Testis (tissue), 2 donors: ENCODE measurements at regions not wholly inside any gene's neighbourhood (a gene's known extent, or its start where the extent isn't known, plus 50 kb on each side); places are given as distances from the start of the nearest gene placed in this dataset.

Source experiments
- DNase-seq: peaks from one replicate; pipeline ENCODE4 v3.0.0-alpha.2; 2019
- H3K27ac ChIP-seq, 2 donors: fragments of 200-600 bp; sonication (generic); one replicate each; pipeline ENCODE4 v1.5.1; 2019
- H3K27me3 ChIP-seq: fragments of 200-600 bp; sonication (generic); one replicate; pipeline ENCODE4 v1.5.1; 2019
- H3K36me3 ChIP-seq: fragments of 200-600 bp; sonication (generic); one replicate; pipeline ENCODE4 v1.5.1; 2017; ENCODE audit warnings: low read depth; ENCODE audit errors: missing control alignments
- H3K4me1 ChIP-seq: fragments of 200-600 bp; sonication (generic); one replicate; pipeline ENCODE4 v1.5.1; 2019
- H3K4me3 ChIP-seq, 2 donors: fragments of 200-600 bp; sonication (generic); one replicate each; pipeline ENCODE4 v1.5.1; 2017 to 2019
- H3K9me3 ChIP-seq: fragments of 200-600 bp; sonication (generic); one replicate; pipeline ENCODE4 v1.5.1; 2017
- POLR2A ChIP-seq: fragments of 450-650 bp; IDR thresholded peaks from one replicate; pipeline ENCODE4 v1.6.1; 2017; ENCODE audit warnings: antibody characterized with exemption, mild to moderate bottlenecking, moderate library complexity
- WGBS, 2 donors: methylation state at CpG; one replicate each; pipeline ENCODE4 v1.1.5; 2018; 5-methylcytosine and 5-hydroxymethylcytosine counted together
- intact Hi-C: fragments of 100-400 bp; cut with DNase I; formaldehyde crosslinking; loops from one replicate; pipeline ENCODE4 v1.15.1; 2023; ENCODE audit warnings: low total_unique reads
- TF ChIP-seq, protein P1 (sequence below), 3 experiments: fragments of 450-650 bp in 2 of 3; fragments of 200-600 bp in 1 of 3; sonication (generic) in 1 of 3; IDR thresholded peaks; one replicate each; pipeline ENCODE4 v1.5.1; 2016 to 2019; ENCODE audit warnings: antibody characterized with exemption in 3 of 3, mild to moderate bottlenecking in 2 of 3, moderate library complexity in 1 of 3

- 63 to 75% methylated on average over 4 of the region's 4 CpGs for WGBS, 2 donors
- Histone ChIP-seq H3K36me3 (no peaks in the 10 kb centered on the region), H3K27me3 (no peaks in the 10 kb centered on the region), H3K4me1 (peaks cover 6% of the 10 kb centered on the region), H3K4me3 (no peak overlapping the region), H3K27ac (no peak overlapping the region), H3K9me3 (no peaks in the 10 kb centered on the region)
- intact Hi-C loops: no loop called here
- no peak for DNase-seq
- no peak for TF ChIP-seq POLR2A
These were observed 285.7 kb downstream of the TBC1D4 start for GRCh38 chr13:75196147-75196837.

DNA sequence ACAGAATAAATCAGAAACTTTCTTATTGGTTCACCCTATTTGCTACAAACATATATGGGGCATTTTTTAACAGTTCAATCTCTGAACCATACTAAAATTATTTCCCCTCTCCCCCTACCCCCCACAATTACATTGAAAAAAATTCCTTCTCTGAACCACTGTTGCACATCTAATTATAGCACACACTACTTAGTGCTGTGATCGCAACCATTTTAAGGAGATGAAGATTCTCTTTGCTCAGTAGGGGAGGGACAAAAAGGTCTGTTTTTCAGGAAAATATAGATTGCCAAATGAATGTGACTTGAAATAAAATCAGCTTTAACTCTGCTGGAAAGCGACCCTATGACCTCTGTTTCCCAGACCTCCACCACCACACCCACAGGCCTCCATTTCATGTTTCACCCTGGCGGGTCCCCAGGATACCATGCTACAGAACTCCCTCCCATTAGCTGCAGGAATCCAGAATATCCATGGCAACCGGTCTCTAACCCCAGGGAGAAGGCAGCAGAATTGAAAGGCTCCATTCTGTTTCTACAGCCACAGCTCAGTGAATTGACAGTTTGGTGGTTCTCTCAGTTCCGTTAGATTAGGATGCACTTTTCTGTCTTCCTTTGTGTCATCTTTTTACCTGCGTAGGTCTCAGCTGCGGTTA is 286.3 kb downstream of the TBC1D4 start:
- H3K27ac ChIP-seq: no peak overlapping the region

DNA sequence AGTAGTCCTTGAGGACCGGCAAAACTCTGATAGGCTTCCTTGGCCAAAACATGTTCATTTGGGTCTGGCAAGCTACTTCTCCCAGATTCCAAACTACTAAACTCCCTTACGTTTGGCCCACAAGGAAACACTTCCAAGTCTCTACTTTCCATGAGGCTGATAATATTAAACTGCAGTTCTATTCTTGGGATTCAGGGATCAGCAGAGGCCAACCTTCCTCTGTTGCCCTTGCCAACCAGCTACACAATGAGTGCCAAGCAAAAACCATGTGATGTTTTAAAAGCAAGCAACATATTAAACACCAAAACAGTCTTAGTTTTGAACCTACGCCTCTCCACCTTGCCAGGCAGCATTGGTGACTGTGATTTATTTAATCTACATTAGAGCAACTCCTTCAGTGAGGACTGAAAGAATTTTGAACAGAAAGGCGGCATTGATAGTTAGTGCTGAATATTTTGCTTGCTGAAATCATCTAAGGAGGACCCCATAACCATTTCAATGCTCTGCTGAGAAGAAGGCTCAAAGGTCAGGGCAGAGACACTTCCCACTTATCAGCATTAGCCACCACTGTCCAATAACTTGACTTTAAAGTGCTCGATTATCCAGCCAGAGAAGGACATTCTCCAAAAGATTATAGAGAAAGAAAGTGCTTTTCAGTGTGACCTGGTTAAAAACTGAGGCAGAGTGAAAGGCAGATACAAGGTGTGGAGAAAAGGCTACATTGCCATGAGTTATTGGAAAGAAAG is 287.1 kb downstream of the TBC1D4 start:
- no peaks in the 10 kb centered on the region for H3K36me3 ChIP-seq
- H3K9me3 ChIP-seq: no peaks in the 10 kb centered on the region
- WGBS, 2 donors: 63 to 66% methylated on average over 5 of the region's 5 CpGs
- H3K4me3 ChIP-seq: no peak overlapping the region
- intact Hi-C loops: no loop called here
- peaks cover 6% of the 10 kb centered on the region for H3K4me1 ChIP-seq
- no peak overlapping the region for H3K27ac ChIP-seq
- H3K27me3 ChIP-seq: no peaks in the 10 kb centered on the region
- TF ChIP-seq POLR2A: no peak
- TF ChIP-seq, protein P1, sequence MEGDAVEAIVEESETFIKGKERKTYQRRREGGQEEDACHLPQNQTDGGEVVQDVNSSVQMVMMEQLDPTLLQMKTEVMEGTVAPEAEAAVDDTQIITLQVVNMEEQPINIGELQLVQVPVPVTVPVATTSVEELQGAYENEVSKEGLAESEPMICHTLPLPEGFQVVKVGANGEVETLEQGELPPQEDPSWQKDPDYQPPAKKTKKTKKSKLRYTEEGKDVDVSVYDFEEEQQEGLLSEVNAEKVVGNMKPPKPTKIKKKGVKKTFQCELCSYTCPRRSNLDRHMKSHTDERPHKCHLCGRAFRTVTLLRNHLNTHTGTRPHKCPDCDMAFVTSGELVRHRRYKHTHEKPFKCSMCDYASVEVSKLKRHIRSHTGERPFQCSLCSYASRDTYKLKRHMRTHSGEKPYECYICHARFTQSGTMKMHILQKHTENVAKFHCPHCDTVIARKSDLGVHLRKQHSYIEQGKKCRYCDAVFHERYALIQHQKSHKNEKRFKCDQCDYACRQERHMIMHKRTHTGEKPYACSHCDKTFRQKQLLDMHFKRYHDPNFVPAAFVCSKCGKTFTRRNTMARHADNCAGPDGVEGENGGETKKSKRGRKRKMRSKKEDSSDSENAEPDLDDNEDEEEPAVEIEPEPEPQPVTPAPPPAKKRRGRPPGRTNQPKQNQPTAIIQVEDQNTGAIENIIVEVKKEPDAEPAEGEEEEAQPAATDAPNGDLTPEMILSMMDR (IDR thresholded peaks at IDR 0.05): no peak
- DNase-seq: no peak

More for the DNA sequence above, 286.3 kb downstream of the TBC1D4 start:
- Histone ChIP-seq H3K4me1 (peaks cover 6% of the 10 kb centered on the region), H3K9me3 (no peaks in the 10 kb centered on the region), H3K4me3 (no peak overlapping the region), H3K36me3 (no peaks in the 10 kb centered on the region), H3K27me3 (no peaks in the 10 kb centered on the region)
- intact Hi-C loops: no loop called here
- no peak for DNase-seq
- WGBS, 2 donors: 82 to 89% methylated on average over 7 of the region's 7 CpGs
- TF ChIP-seq POLR2A: no peak
- TF ChIP-seq, protein P1 (IDR thresholded peaks at IDR 0.05): no peak

DNA sequence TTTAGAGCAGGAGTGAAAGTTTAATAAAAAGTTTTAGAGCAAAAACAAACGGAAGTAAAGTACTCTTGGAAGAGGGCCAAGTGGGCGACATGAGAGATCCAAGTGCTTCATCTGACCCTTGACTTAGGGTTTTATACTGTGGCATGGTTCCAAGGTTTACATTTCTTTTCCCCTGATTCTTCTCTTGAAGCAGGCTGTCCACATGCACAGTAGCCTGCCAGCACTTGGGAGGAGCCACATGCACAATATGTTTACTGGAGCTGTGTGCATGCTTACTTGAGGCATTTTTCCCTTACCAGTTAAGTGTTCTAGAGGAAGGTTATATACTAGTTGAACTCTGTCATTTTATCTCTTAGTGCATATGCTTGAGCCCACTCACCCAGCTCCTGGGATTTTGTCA is 295.6 kb downstream of the TBC1D4 start:
- H3K9me3 ChIP-seq: no peaks in the 10 kb centered on the region
- H3K27ac ChIP-seq: no peak overlapping the region
- no peaks in the 10 kb centered on the region for H3K36me3 ChIP-seq
- intact Hi-C loops: no loop called here
- 37 to 40% methylated on average over 2 of the region's 2 CpGs for WGBS, 2 donors
- no peaks in the 10 kb centered on the region for H3K4me1 ChIP-seq
- H3K4me3 ChIP-seq: no peak overlapping the region
- no peak for DNase-seq
- H3K27me3 ChIP-seq: no peaks in the 10 kb centered on the region
- TF ChIP-seq, protein P1 (IDR thresholded peaks at IDR 0.05): no peak
- no peak for TF ChIP-seq POLR2A

- Histone ChIP-seq H3K4me3 (no peak overlapping the region), H3K27me3 (no peaks in the 10 kb centered on the region), H3K36me3 (no peaks in the 10 kb centered on the region), H3K27ac (no peak overlapping the region), H3K9me3 (no peaks in the 10 kb centered on the region), H3K4me1 (no peaks in the 10 kb centered on the region)
- no peak for DNase-seq
- WGBS, 2 donors: 45 to 50% methylated on average over 2 of the region's 2 CpGs
- intact Hi-C loops: no loop called here
- TF ChIP-seq, protein P1 (IDR thresholded peaks at IDR 0.05): no peak
- no peak for TF ChIP-seq POLR2A
These were observed 300.1 kb downstream of the TBC1D4 start for GRCh38 chr13:75181906-75182305.
